ENCODE measurements at regions not wholly inside any gene's neighbourhood (a gene's known extent, or its start where the extent isn't known, plus 50 kb on each side); places are given as distances from the start of the nearest gene placed in this dataset.

- no peak for DNase-seq
Observed at GRCh38 chr10:4488904-4489303, 337.1 kb upstream of the AKR1E2 start.

GRCh38 chr10:4485636-4486035 is 340.4 kb upstream of the AKR1E2 start:
- no peak for DNase-seq

GRCh38 chr10:4483811-4484210 is 342.2 kb upstream of the AKR1E2 start:
- no peak for DNase-seq

GRCh38 chr10:4482659-4483058 is 343.3 kb upstream of the AKR1E2 start:
- DNase-seq = no peak

GRCh38 chr10:4481192-4481591 is 344.8 kb upstream of the AKR1E2 start:
- no peak for DNase-seq

- DNase-seq = no peak
Observed at GRCh38 chr10:4479342-4479741, 346.7 kb upstream of the AKR1E2 start.

GRCh38 chr10:4477664-4478063 is 348.3 kb upstream of the AKR1E2 start:
- DNase-seq = no peak

GRCh38 chr10:4475827-4476490 is 350.0 kb upstream of the AKR1E2 start:
- no peak for DNase-seq

GRCh38 chr10:4474829-4475228 is 351.2 kb upstream of the AKR1E2 start:
- DNase-seq = no peak

GRCh38 chr10:4473977-4474376 is 352.0 kb upstream of the AKR1E2 start:
- no peak for DNase-seq

- DNase-seq = no peak
Observed at GRCh38 chr10:4472190-4472904, 353.7 kb upstream of the AKR1E2 start.

GRCh38 chr10:4470231-4470835 is 355.7 kb upstream of the AKR1E2 start:
- DNase-seq = no peak

- no peak for DNase-seq
Observed at GRCh38 chr10:4467481-4467880, 358.5 kb upstream of the AKR1E2 start.

- no peak for DNase-seq
Observed at GRCh38 chr10:4460267-4460666, 365.7 kb upstream of the AKR1E2 start.

- no peak for DNase-seq
Observed at GRCh38 chr10:4459531-4459930, 366.5 kb upstream of the AKR1E2 start.

- no peak for DNase-seq
Observed at GRCh38 chr10:4457597-4457996, 368.4 kb upstream of the AKR1E2 start.

- DNase-seq = no peak
Observed at GRCh38 chr10:4456776-4457175, 369.2 kb upstream of the AKR1E2 start.

- no peak for DNase-seq
Observed at GRCh38 chr10:4456279-4456678, 369.7 kb upstream of the AKR1E2 start.

- no peak for DNase-seq
Observed at GRCh38 chr10:4453950-4454349, 372.1 kb upstream of the AKR1E2 start.

- DNase-seq = no peak
Observed at GRCh38 chr10:4453276-4453675, 372.7 kb upstream of the AKR1E2 start.

- DNase-seq = no peak
Observed at GRCh38 chr10:4450981-4451908, 374.8 kb upstream of the AKR1E2 start.

GRCh38 chr10:4450169-4450568 is 375.8 kb upstream of the AKR1E2 start:
- DNase-seq = no peak

Data from right lung (tissue), 2 donors.